IMR-90 (cell line): ENCODE measurements at regions not wholly inside any gene's neighbourhood (a gene's known extent, or its start where the extent isn't known, plus 50 kb on each side); places are given as distances from the start of the nearest gene placed in this dataset.

Source experiments
- ATAC-seq: fragments of 200-7000 bp; cut with Tn5 transposase; 2 replicates; pipeline ENCODE4 v1.9.1; 2020; ENCODE audit warnings: low read depth, mild to moderate bottlenecking, moderate library complexity
- BruUV-seq: library from RNA; stranded (reverse); fragments of 400-500 nt; replicated peaks from 2 replicates; lab custom pipeline; 2021; lab: Mats Ljungman, UMichigan
- CTCF ChIA-PET: fragments of 300-600 bp; formaldehyde crosslinking; extraction: SDS; loops from one replicate; lab custom pipeline; 2021; ENCODE audit warnings: antibody characterized with exemption; lab: Yijun Ruan, JAX
- POLR2A ChIA-PET: fragments of 300-600 bp; sonication (Branson Sonifier 250); formaldehyde crosslinking; loops from one replicate; lab custom pipeline; 2022; ENCODE audit warnings: antibody characterized with exemption; ENCODE audit not compliant: unreplicated experiment; lab: Charles Lee
- DNase-seq: peaks from one replicate; pipeline ENCODE4 v3.0.0; 2013
- H2AFZ ChIP-seq: replicated peaks from 2 replicates; pipeline ENCODE3; 2013; ENCODE audit warnings: low read length, mild to moderate bottlenecking; ENCODE audit not compliant: poor library complexity
- H2AK5ac ChIP-seq: 2 replicates; pipeline ENCODE4 v1.6.1; 2013; ENCODE audit warnings: low read depth, low read length, inconsistent platforms
- H2AK9ac ChIP-seq: replicated peaks from 2 replicates; pipeline ENCODE3; 2013; ENCODE audit warnings: mild to moderate bottlenecking, low read depth, low read length, moderate library complexity; ENCODE audit not compliant: poor library complexity
- H2BK120ac ChIP-seq: 2 replicates; pipeline ENCODE4 v1.6.1; 2013; ENCODE audit warnings: low read depth, low read length, inconsistent platforms
- H2BK15ac ChIP-seq: 3 replicates; pipeline ENCODE4 v1.6.1; 2013; ENCODE audit warnings: low read depth, low read length, inconsistent platforms
- H2BK20ac ChIP-seq: 2 replicates; pipeline ENCODE4 v1.6.1; 2013; ENCODE audit warnings: low read depth, mild to moderate bottlenecking, inconsistent platforms, low read length, moderate library complexity
- H2BK5ac ChIP-seq: 2 replicates; pipeline ENCODE4 v1.6.1; 2013; ENCODE audit warnings: mild to moderate bottlenecking, low read depth, low read length, inconsistent platforms; ENCODE audit not compliant: poor library complexity, severe bottlenecking
- H3K14ac ChIP-seq: replicated peaks from 2 replicates; pipeline ENCODE4 v1.6.1; 2013; ENCODE audit warnings: low read depth, low read length, inconsistent platforms
- H3K18ac ChIP-seq: 2 replicates; pipeline ENCODE4 v1.6.1; 2013; ENCODE audit warnings: low read depth, low read length, control low read depth
- H3K23ac ChIP-seq: 2 replicates; pipeline ENCODE4 v1.6.1; 2013; ENCODE audit warnings: low read depth, low read length, inconsistent platforms
- H3K27ac ChIP-seq: 2 replicates; pipeline ENCODE4 v1.5.1; 2013; ENCODE audit warnings: mild to moderate bottlenecking, control low read depth, low read length; ENCODE audit not compliant: insufficient read depth
- H3K27me3 ChIP-seq: 2 replicates; pipeline ENCODE4 v1.6.1; 2013; ENCODE audit warnings: low read length; ENCODE audit not compliant: control insufficient read depth, insufficient read depth
- H3K36me3 ChIP-seq: 2 replicates; pipeline ENCODE4 v1.6.1; 2013; ENCODE audit warnings: low read length, mixed read lengths; ENCODE audit not compliant: control insufficient read depth, insufficient read depth
- H3K4ac ChIP-seq: 2 replicates; pipeline ENCODE4 v1.6.1; 2013; ENCODE audit warnings: low read depth, low read length, inconsistent platforms
- H3K4me1 ChIP-seq: 2 replicates; pipeline ENCODE4 v1.6.1; 2013; ENCODE audit warnings: low read length, mixed read lengths; ENCODE audit not compliant: control insufficient read depth, insufficient read depth
- H3K4me2 ChIP-seq: 2 replicates; pipeline ENCODE4 v1.6.1; 2013; ENCODE audit warnings: low read depth, mild to moderate bottlenecking, control low read depth, low read length, moderate library complexity
- H3K4me3 ChIP-seq: 2 replicates; pipeline ENCODE4 v1.5.1; 2013; ENCODE audit warnings: low read depth, mild to moderate bottlenecking, control low read depth, low read length, moderate library complexity; ENCODE audit not compliant: insufficient read depth
- H3K56ac ChIP-seq: 2 replicates; pipeline ENCODE4 v1.6.1; 2013; ENCODE audit warnings: low read length, inconsistent platforms; ENCODE audit not compliant: insufficient read depth; ENCODE audit errors: extremely low read depth
- H3K79me1 ChIP-seq, 2 experiments: 2 replicates each; pipeline ENCODE4 v1.6.1; 2013; ENCODE audit warnings: low read length in 2 of 2, inconsistent platforms in 1 of 2, low read depth in 1 of 2
- H3K9ac ChIP-seq: 2 replicates; pipeline ENCODE4 v1.6.1; 2013; ENCODE audit warnings: low read depth, low read length, control low read depth
- H3K9me1 ChIP-seq: 2 replicates; pipeline ENCODE4 v1.6.1; 2013; ENCODE audit warnings: low read length, inconsistent platforms; ENCODE audit not compliant: insufficient read depth
- H3K9me3 ChIP-seq: 2 replicates; pipeline ENCODE4 v1.6.1; 2013; ENCODE audit warnings: low read length; ENCODE audit not compliant: control insufficient read depth, insufficient read depth
- H4K20me1 ChIP-seq: 2 replicates; pipeline ENCODE4 v1.6.1; 2013; ENCODE audit warnings: low read length, inconsistent platforms; ENCODE audit not compliant: insufficient read depth
- H4K5ac ChIP-seq: 2 replicates; pipeline ENCODE4 v1.6.1; 2013; ENCODE audit warnings: mild to moderate bottlenecking, low read depth, low read length, control low read depth
- H4K8ac ChIP-seq, 2 experiments: 2 replicates each; pipeline ENCODE4 v1.6.1; 2013; ENCODE audit warnings: low read depth in 2 of 2, low read length in 2 of 2, control low read depth in 1 of 2, inconsistent platforms in 1 of 2
- H4K91ac ChIP-seq: 2 replicates; pipeline ENCODE4 v1.6.1; 2013; ENCODE audit warnings: low read depth, low read length, inconsistent platforms; ENCODE audit not compliant: insufficient read depth
- BHLHE40 ChIP-seq: fragments of 150-350 bp; IDR thresholded peaks from 2 replicates; pipeline ENCODE4 v1.6.1; 2016; ENCODE audit warnings: mild to moderate bottlenecking, low read depth, low read length
- CEBPB ChIP-seq: IDR thresholded peaks from 2 replicates; pipeline ENCODE4 v1.6.1; 2012; ENCODE audit warnings: low read depth, low read length, improper control_type of control experiment
- CHD1 ChIP-seq: IDR thresholded peaks from 2 replicates; pipeline ENCODE4 v1.6.1; 2012; ENCODE audit warnings: low read depth, low read length, improper control_type of control experiment
- FOS ChIP-seq: fragments of 150-350 bp; IDR thresholded peaks from 2 replicates; pipeline ENCODE4 v1.6.1; 2016; ENCODE audit warnings: low read depth, low read length
- MAZ ChIP-seq: IDR thresholded peaks from 2 replicates; pipeline ENCODE4 v1.6.1; 2012; ENCODE audit warnings: low read depth, mild to moderate bottlenecking, low read length, improper control_type of control experiment, moderate library complexity, borderline replicate concordance
- MXI1 ChIP-seq: IDR thresholded peaks from 2 replicates; pipeline ENCODE4 v1.6.1; 2012; ENCODE audit warnings: low read depth, mild to moderate bottlenecking, low read length, moderate library complexity, borderline replicate concordance
- POLR2A ChIP-seq: IDR thresholded peaks from 2 replicates; pipeline ENCODE4 v1.6.1; 2012; ENCODE audit warnings: mild to moderate bottlenecking, low read depth, low read length
- RAD21 ChIP-seq: IDR thresholded peaks from 2 replicates; pipeline ENCODE4 v1.6.1; 2012; ENCODE audit warnings: low read length, improper control_type of control experiment
- SMC3 ChIP-seq: fragments of 150-350 bp; IDR thresholded peaks from 2 replicates; pipeline ENCODE4 v1.6.1; 2016; ENCODE audit warnings: low read depth, mild to moderate bottlenecking, antibody characterized with exemption, low read length, moderate library complexity
- USF2 ChIP-seq: fragments of 150-350 bp; IDR thresholded peaks from 2 replicates; pipeline ENCODE4 v1.6.1; 2017; ENCODE audit warnings: mild to moderate bottlenecking, antibody characterized with exemption, low read length, low read depth
- WGBS, 2 experiments: methylation state at CpG; one replicate each; pipeline versions ENCODE4 v1.1.5 to v1.1.7; 2013; ENCODE audit warnings: missing lambda C conversion rate in 2 of 2; ENCODE audit not compliant: insufficient read length in 1 of 2; ENCODE audit errors: extremely low coverage in 2 of 2; 5-methylcytosine and 5-hydroxymethylcytosine counted together
- dilution Hi-C: fragments of 300-500 bp; cut with HindIII; formaldehyde crosslinking; loops from one replicate; pipeline ENCODE4 v1.14.3; 2018; ENCODE audit warnings: low sequenced_read_pairs; ENCODE audit not compliant: unreplicated experiment
- in situ Hi-C: fragments of 300-500 bp; cut with MboI; formaldehyde crosslinking; loops from 3 replicates; pipeline ENCODE4 v1.14.3; 2019; ENCODE audit warnings: low sequenced_read_pairs, inconsistent platforms, mixed read lengths
- intact Hi-C: fragments of 100-400 bp; cut with micrococcal nuclease; formaldehyde crosslinking; loops from 2 replicates; pipeline ENCODE4 v1.10.0; 2022

- no peaks in the 10 kb centered on the region for H3K27me3 ChIP-seq
- no peak overlapping the region for H3K14ac ChIP-seq
- H2BK120ac ChIP-seq = no peak overlapping the region
- no peaks in the 10 kb centered on the region for H3K4me1 ChIP-seq
- ChIA-PET POLR2A (no interaction called here), CTCF (no interaction called here)
- no peak for TF ChIP-seq CHD1
- no peak for TF ChIP-seq USF2
- TF ChIP-seq FOS = no peak
- TF ChIP-seq MXI1 = no peak
- TF ChIP-seq BHLHE40 = no peak
- TF ChIP-seq MAZ = no peak
- TF ChIP-seq CEBPB = no peak
- TF ChIP-seq RAD21 = no peak
- TF ChIP-seq SMC3 = no peak
- TF ChIP-seq POLR2A = no peak
- H4K8ac ChIP-seq = no peak overlapping the region
- H2BK15ac ChIP-seq = no peak overlapping the region
- intact Hi-C loops (no loop called here), dilution Hi-C loops (no loop called here), in situ Hi-C loops (no loop called here)
- no peak overlapping the region for H3K4me2 ChIP-seq
- H3K9me1 ChIP-seq = no peaks in the 10 kb centered on the region
- H2AFZ ChIP-seq = no peak overlapping the region
- H4K91ac ChIP-seq = no peak overlapping the region
- no peak overlapping the region for H3K4me3 ChIP-seq
- H4K5ac ChIP-seq = no peak overlapping the region
- H3K23ac ChIP-seq = no peak overlapping the region
- H3K18ac ChIP-seq = no peak overlapping the region
- no peak overlapping the region for H3K9ac ChIP-seq
- ATAC-seq (no peak), DNase-seq (no peak)
- peaks cover 15% of the 10 kb centered on the region for H3K9me3 ChIP-seq
- no peaks in the 10 kb centered on the region for H3K36me3 ChIP-seq
- H2AK5ac ChIP-seq = no peak overlapping the region
- no peak overlapping the region for H2BK20ac ChIP-seq
- 20% methylated on average over 1 of the region's 8 CpGs; no CpG with 5 or more reads in 1 of the 2 experiments for WGBS, 2 experiments
- no peak overlapping the region for H3K56ac ChIP-seq
- no peak overlapping the region for H2AK9ac ChIP-seq
- no TSS peak for BruUV-seq
- no peak overlapping the region for H3K4ac ChIP-seq
- H4K20me1 ChIP-seq = no peaks in the 10 kb centered on the region
- H2BK5ac ChIP-seq = peak overlapping the region; percentile 70
- H3K79me1 ChIP-seq = no peaks in the 10 kb centered on the region
- H3K27ac ChIP-seq = no peak overlapping the region
Observed at GRCh38 chr1:30477588-30477987, 245.8 kb downstream of the MATN1 start.
